ENCODE measurements at regions not wholly inside any gene's neighbourhood (a gene's known extent, or its start where the extent isn't known, plus 50 kb on each side); places are given as distances from the start of the nearest gene placed in this dataset.

- no peaks in the 10 kb centered on the region for H3K9me1 ChIP-seq (ENCODE audit: insufficient read depth, low read length)
- in situ Hi-C loops (cut with MboI; ENCODE audit: low sequenced_read_pairs) (no loop called here), dilution Hi-C loops (cut with HindIII; ENCODE audit: low sequenced_read_pairs, unreplicated experiment) (no loop called here), intact Hi-C loops (cut with micrococcal nuclease) (no loop called here)
- no peak overlapping the region for H4K8ac ChIP-seq (ENCODE audit: low read depth in 2 of 2, low read length in 2 of 2)
- no peak overlapping the region for H3K56ac ChIP-seq (ENCODE audit: extremely low read depth, insufficient read depth, low read length)
- H3K9me3 ChIP-seq (ENCODE audit: control insufficient read depth, insufficient read depth, low read length) = peaks cover 2% of the 10 kb centered on the region; the same call in 1 of the 2 replicates
- H3K4me2 ChIP-seq (ENCODE audit: low read depth, low read length) = no peak overlapping the region
- H3K79me1 ChIP-seq (ENCODE audit: low read depth in 1 of 2, low read length in 2 of 2) = no peaks in the 10 kb centered on the region
- H3K36me3 ChIP-seq (ENCODE audit: control insufficient read depth, insufficient read depth, low read length) = no peaks in the 10 kb centered on the region
- no peak overlapping the region for H3K18ac ChIP-seq (ENCODE audit: low read depth, low read length)
- CTCF ChIA-PET = no interaction called here
- H2BK120ac ChIP-seq (ENCODE audit: low read depth, low read length) = no peak overlapping the region
- no peaks in the 10 kb centered on the region for H3K27me3 ChIP-seq (ENCODE audit: control insufficient read depth, insufficient read depth, low read length)
- H3K9ac ChIP-seq (ENCODE audit: low read depth, low read length) = no peak overlapping the region
- no peaks in the 10 kb centered on the region for H4K20me1 ChIP-seq (ENCODE audit: insufficient read depth, low read length)
- no peak overlapping the region for H2AK5ac ChIP-seq (ENCODE audit: low read depth, low read length)
- no peak overlapping the region for H2BK15ac ChIP-seq (ENCODE audit: low read depth, low read length)
- DNase-seq (no peak), ATAC-seq (ENCODE audit: low read depth) (no peak)
- POLR2A ChIA-PET (ENCODE audit: unreplicated experiment) = no interaction called here
- no peak overlapping the region for H2BK20ac ChIP-seq (ENCODE audit: low read depth, low read length)
- no peak overlapping the region for H2AK9ac ChIP-seq (replicated peaks; ENCODE audit: low read depth, low read length, poor library complexity)
- no peak overlapping the region for H3K4me3 ChIP-seq (ENCODE audit: insufficient read depth, low read depth, low read length)
- H2AFZ ChIP-seq (replicated peaks; ENCODE audit: low read length, poor library complexity) = no peak overlapping the region
- no peak overlapping the region for H3K4ac ChIP-seq (ENCODE audit: low read depth, low read length)
- no TSS peak for BruUV-seq (replicated peaks)
- H3K27ac ChIP-seq (ENCODE audit: insufficient read depth, low read length) = no peak overlapping the region
- H3K14ac ChIP-seq (replicated peaks; ENCODE audit: low read depth, low read length) = no peak overlapping the region
- H4K5ac ChIP-seq (ENCODE audit: low read depth, low read length) = no peak overlapping the region
- TF ChIP-seq RFX5 (IDR thresholded peaks at IDR 0.05; ENCODE audit: low read depth, low read length) (no peak), CHD1 (IDR thresholded peaks at IDR 0.05; ENCODE audit: low read depth, low read length) (no peak), CTCF (conservative IDR thresholded peaks at IDR 0.05; ENCODE audit: low read depth, low read length) (no peak), NFE2L2 (IDR thresholded peaks at IDR 0.05; ENCODE audit: low read depth, low read length) (no peak), POLR2A (IDR thresholded peaks at IDR 0.05; ENCODE audit: low read depth, low read length) (no peak), MAFK (IDR thresholded peaks at IDR 0.05; ENCODE audit: low read depth, low read length) (no peak), FOS (IDR thresholded peaks at IDR 0.05; ENCODE audit: low read depth, low read length) (no peak), USF2 (IDR thresholded peaks at IDR 0.05; ENCODE audit: low read depth, low read length) (no peak), MAZ (IDR thresholded peaks at IDR 0.05; ENCODE audit: borderline replicate concordance, low read depth, low read length) (no peak), BHLHE40 (IDR thresholded peaks at IDR 0.05; ENCODE audit: low read depth, low read length) (no peak)
- H4K91ac ChIP-seq (ENCODE audit: insufficient read depth, low read depth, low read length) = no peak overlapping the region
- WGBS, 2 experiments (ENCODE audit: extremely low coverage in 2 of 2, insufficient read length in 1 of 2) = no CpG with 5 or more reads among the region's 1 CpG
- no peak overlapping the region for H2BK5ac ChIP-seq (ENCODE audit: low read depth, low read length, poor library complexity, severe bottlenecking)
- H3K4me1 ChIP-seq (ENCODE audit: control insufficient read depth, insufficient read depth, low read length) = no peaks in the 10 kb centered on the region
- H3K23ac ChIP-seq (ENCODE audit: low read depth, low read length) = no peak overlapping the region
Observed at GRCh38 chr17:54111576-54111975, 288.8 kb downstream of the KIF2B start.

Measured in IMR-90 (cell line).